Gastroesophageal sphincter (tissue), 4 donors: ENCODE measurements at regions not wholly inside any gene's neighbourhood (a gene's known extent, or its start where the extent isn't known, plus 50 kb on each side); places are given as distances from the start of the nearest gene placed in this dataset.

Source experiments
- ATAC-seq: fragments of 150-250 bp; one replicate; pipeline ENCODE4 v1.9.1; 2016; ENCODE audit warnings: mild to moderate bottlenecking, moderate library complexity
- H3K27ac ChIP-seq, 4 donors: fragments of 200-600 bp; sonication (generic) in 3 of 4; 1 replicate in 3 of 4; 2 replicates in 1 of 4; pipeline ENCODE4 v1.5.1; 2016 to 2019
- H3K27me3 ChIP-seq: fragments of 200-600 bp; sonication (generic); one replicate; pipeline ENCODE4 v1.5.1; 2019
- H3K36me3 ChIP-seq, 2 donors: fragments of 200-600 bp; sonication (generic); one replicate each; pipeline ENCODE4 v1.5.1; 2019; ENCODE audit warnings: control low read depth in 1 of 2
- H3K4me1 ChIP-seq, 3 donors: fragments of 200-600 bp; sonication (generic); 1 replicate in 2 of 3; 2 replicates in 1 of 3; pipeline ENCODE4 v1.5.1; 2016 to 2019; ENCODE audit warnings: control low read depth in 2 of 3
- H3K4me3 ChIP-seq, 2 donors: fragments of 200-600 bp; sonication (generic); one replicate each; pipeline ENCODE4 v1.5.1; 2019; ENCODE audit warnings: mild to moderate bottlenecking in 1 of 2, moderate library complexity in 1 of 2
- H3K9me3 ChIP-seq, 3 donors: fragments of 200-600 bp; sonication (generic); one replicate each; pipeline ENCODE4 v1.5.1; 2017 to 2019; ENCODE audit warnings: control low read depth in 2 of 3
- EP300 ChIP-seq: sonication (generic); formaldehyde crosslinking; IDR thresholded peaks from one replicate; pipeline ENCODE4 v1.6.1; 2017; ENCODE audit warnings: antibody characterized with exemption, mild to moderate bottlenecking
- POLR2A ChIP-seq, 2 donors: fragments of 450-650 bp; IDR thresholded peaks; one replicate each; pipeline ENCODE4 v1.6.1; 2017; ENCODE audit warnings: antibody characterized with exemption in 2 of 2, mild to moderate bottlenecking in 2 of 2, moderate library complexity in 1 of 2
- POLR2AphosphoS5 ChIP-seq: sonication (generic); formaldehyde crosslinking; IDR thresholded peaks from one replicate; pipeline ENCODE4 v1.6.1; 2017; ENCODE audit warnings: antibody characterized with exemption
- WGBS, 2 donors: methylation state at CpG; one replicate each; pipeline ENCODE4 v1.1.5; 2018; ENCODE audit warnings: low coverage in 1 of 2; 5-methylcytosine and 5-hydroxymethylcytosine counted together
- TF ChIP-seq, protein P1 (sequence below), 4 experiments: fragments of 200-600 bp in 2 of 4; fragments of 450-650 bp in 2 of 4; sonication (generic) in 1 of 4; IDR thresholded peaks; one replicate each; pipeline ENCODE4 v1.5.1; 2017 to 2019; ENCODE audit warnings: antibody characterized with exemption in 4 of 4, mild to moderate bottlenecking in 2 of 4, moderate library complexity in 2 of 4

DNA sequence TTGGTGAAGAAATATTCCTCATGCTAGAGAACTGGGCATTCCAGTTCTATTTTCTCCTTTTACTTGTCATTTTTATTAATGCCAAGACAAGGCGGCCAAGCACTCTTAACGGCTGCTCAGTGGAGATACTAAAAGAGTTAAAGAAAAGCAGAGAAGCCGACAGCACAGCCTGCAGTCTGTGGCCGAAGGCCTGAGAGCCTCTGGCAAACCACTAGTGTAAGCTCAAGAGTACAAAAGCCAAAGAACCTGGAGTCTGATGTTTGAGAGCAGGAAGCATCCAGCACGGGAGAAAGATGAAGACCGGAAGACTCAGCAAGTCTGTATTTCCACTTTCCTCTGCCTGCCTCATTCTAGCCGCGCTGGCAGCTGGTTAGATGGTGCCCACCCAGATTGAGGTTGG lies 167.1 kb upstream of the FUT9 start:
- no peak for ATAC-seq
- no peaks in the 10 kb centered on the region for H3K36me3 ChIP-seq

DNA sequence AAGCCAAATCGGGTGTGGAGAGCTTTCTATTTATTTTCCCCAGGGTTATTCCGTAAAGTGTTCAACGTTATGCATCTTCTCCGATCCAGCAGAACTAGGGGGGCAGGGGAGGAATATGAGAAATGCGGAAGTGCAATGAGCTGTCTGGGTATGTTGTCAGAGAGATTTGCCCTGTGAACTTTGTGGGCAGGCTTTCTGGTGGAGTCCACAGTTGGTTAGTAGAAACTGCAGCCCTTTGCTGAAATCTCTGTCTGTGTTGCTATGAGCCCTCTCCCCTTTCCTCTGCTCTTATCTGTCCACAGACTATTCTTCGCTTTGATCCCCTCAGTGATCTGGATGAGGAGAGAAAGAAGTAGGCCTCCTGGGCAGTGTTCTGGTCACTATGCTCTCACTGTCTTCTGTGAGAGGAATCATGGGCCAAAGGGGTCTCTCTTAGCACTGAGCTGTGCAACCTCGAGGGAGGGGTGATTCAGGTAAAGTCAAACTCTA lies 158.9 kb upstream of the FUT9 start:
- peaks cover 0 to 10% (median 0%) of the 10 kb centered on the region in 3 donors for H3K9me3 ChIP-seq
- no peak overlapping the region for H3K4me3 ChIP-seq
- H3K36me3 ChIP-seq, result no peaks in the 10 kb centered on the region
- WGBS, 2 donors, result 73 to 86% methylated on average over 3 to 6 of the region's 7 CpGs
- H3K27ac ChIP-seq, result no peak overlapping the region
- no peaks in the 10 kb centered on the region for H3K27me3 ChIP-seq
- H3K4me1 ChIP-seq, result no peaks in the 10 kb centered on the region
- ATAC-seq, result no peak
- TF ChIP-seq POLR2AphosphoS5 (no peak), POLR2A (IDR thresholded peaks at IDR 0.05) (no peak), EP300 (no peak)
- TF ChIP-seq, protein P1, sequence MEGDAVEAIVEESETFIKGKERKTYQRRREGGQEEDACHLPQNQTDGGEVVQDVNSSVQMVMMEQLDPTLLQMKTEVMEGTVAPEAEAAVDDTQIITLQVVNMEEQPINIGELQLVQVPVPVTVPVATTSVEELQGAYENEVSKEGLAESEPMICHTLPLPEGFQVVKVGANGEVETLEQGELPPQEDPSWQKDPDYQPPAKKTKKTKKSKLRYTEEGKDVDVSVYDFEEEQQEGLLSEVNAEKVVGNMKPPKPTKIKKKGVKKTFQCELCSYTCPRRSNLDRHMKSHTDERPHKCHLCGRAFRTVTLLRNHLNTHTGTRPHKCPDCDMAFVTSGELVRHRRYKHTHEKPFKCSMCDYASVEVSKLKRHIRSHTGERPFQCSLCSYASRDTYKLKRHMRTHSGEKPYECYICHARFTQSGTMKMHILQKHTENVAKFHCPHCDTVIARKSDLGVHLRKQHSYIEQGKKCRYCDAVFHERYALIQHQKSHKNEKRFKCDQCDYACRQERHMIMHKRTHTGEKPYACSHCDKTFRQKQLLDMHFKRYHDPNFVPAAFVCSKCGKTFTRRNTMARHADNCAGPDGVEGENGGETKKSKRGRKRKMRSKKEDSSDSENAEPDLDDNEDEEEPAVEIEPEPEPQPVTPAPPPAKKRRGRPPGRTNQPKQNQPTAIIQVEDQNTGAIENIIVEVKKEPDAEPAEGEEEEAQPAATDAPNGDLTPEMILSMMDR (IDR thresholded peaks at IDR 0.05), result no peak

More for the DNA sequence above, 167.1 kb upstream of the FUT9 start:
- Histone ChIP-seq H3K27me3 (no peaks in the 10 kb centered on the region), H3K27ac (no peak overlapping the region), H3K4me1 (no peaks in the 10 kb centered on the region), H3K9me3 (no peaks in the 10 kb centered on the region), H3K4me3 (no peak overlapping the region)
- WGBS, 2 donors, result 38% methylated on average over 5 of the region's 8 CpGs; no CpG with 5 or more reads in 1 of the 2 donors
- TF ChIP-seq EP300, result no peak
- TF ChIP-seq, protein P1 (IDR thresholded peaks at IDR 0.05), result no peak
- no peak for TF ChIP-seq POLR2A (IDR thresholded peaks at IDR 0.05)
- no peak for TF ChIP-seq POLR2AphosphoS5

DNA sequence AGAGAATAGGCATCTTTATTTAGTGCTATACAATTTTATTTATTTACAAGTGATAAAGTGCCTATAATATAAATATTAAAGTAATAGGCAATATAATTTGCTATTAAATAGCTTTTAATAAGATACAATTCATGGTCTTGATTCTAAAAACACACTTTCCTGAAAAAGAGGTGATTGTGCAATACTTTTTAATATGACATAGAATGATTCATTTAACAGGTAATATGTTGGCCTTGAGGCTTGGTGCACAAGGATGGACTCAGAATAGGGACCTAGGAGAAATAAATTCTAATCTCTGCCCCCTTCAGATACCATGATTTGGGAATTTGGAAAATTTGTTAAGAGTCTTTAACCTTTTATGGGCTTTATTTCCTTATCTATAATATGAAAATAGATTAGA lies 149.9 kb upstream of the FUT9 start:
- H3K4me1 ChIP-seq, result no peaks in the 10 kb centered on the region
- H3K36me3 ChIP-seq, result no peaks in the 10 kb centered on the region
- H3K27ac ChIP-seq, result no peak overlapping the region
- H3K4me3 ChIP-seq, result no peak overlapping the region
- ATAC-seq, result no peak
- H3K9me3 ChIP-seq, result no peaks in the 10 kb centered on the region
- TF ChIP-seq EP300 (no peak), POLR2A (IDR thresholded peaks at IDR 0.05) (no peak), POLR2AphosphoS5 (no peak)
- TF ChIP-seq, protein P1 (IDR thresholded peaks at IDR 0.05), result no peak
- H3K27me3 ChIP-seq, result no peaks in the 10 kb centered on the region

DNA sequence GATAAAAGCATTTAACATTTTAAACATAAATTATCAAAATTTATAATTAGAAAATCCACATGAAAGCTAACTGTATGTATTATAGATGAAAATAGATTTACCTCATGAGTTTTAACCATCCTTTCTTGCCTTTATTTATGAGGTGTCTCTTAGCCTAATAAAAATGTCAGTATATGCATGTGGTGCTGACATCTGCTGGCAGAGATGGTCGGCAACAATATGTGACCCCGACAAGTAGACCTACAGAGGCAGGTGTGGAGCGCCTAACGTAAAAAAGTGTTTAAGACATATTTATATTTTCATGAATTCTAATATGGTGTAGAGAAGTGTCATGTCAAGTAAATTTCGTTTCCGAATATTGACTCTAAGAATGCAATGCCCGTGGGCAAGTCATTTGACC lies 149.0 kb upstream of the FUT9 start:
- no peaks in the 10 kb centered on the region for H3K27me3 ChIP-seq
- no peak overlapping the region for H3K27ac ChIP-seq
- WGBS, 2 donors, result 23 to 44% methylated on average over 7 of the region's 7 CpGs
- TF ChIP-seq, protein P1 (IDR thresholded peaks at IDR 0.05), result no peak
- no peak for TF ChIP-seq POLR2AphosphoS5
- TF ChIP-seq EP300, result no peak
- no peak for TF ChIP-seq POLR2A (IDR thresholded peaks at IDR 0.05)
- H3K9me3 ChIP-seq, result no peaks in the 10 kb centered on the region
- H3K36me3 ChIP-seq, result no peaks in the 10 kb centered on the region
- no peak overlapping the region for H3K4me3 ChIP-seq
- no peaks in the 10 kb centered on the region for H3K4me1 ChIP-seq
- no peak for ATAC-seq

DNA sequence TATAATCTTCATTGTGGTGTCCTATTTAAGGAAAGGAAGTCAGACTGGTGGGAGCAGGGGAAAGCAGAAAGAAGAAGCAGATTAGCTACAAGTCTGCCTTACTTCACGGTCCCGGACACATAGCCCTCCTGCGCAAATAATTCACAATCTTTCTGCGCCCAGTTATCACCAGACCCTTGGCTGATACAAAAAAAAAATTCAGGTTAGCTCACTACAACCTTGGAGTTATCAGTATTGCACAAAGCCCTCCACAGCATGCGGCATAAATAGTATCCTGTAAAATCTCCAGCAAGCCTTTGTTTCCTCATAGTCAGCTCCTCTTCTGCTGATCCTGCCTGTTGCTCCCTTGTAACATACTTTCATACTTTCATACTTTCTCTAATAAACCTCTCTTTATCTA lies 148.6 kb upstream of the FUT9 start:
- H3K4me3 ChIP-seq, result no peak overlapping the region
- no peak overlapping the region for H3K27ac ChIP-seq
- H3K36me3 ChIP-seq, result no peaks in the 10 kb centered on the region
- TF ChIP-seq POLR2A (IDR thresholded peaks at IDR 0.05), result no peak
- TF ChIP-seq EP300, result no peak
- no peak for TF ChIP-seq POLR2AphosphoS5
- TF ChIP-seq, protein P1 (IDR thresholded peaks at IDR 0.05), result no peak
- no peaks in the 10 kb centered on the region for H3K27me3 ChIP-seq
- no peak for ATAC-seq
- 81 to 86% methylated on average over 4 to 5 of the region's 5 CpGs for WGBS, 2 donors
- H3K4me1 ChIP-seq, result no peaks in the 10 kb centered on the region
- no peaks in the 10 kb centered on the region for H3K9me3 ChIP-seq
